Neural progenitor cell (in vitro differentiated cells): ENCODE measurements at regions not wholly inside any gene's neighbourhood (a gene's known extent, or its start where the extent isn't known, plus 50 kb on each side); places are given as distances from the start of the nearest gene placed in this dataset.

Experiments
- EZH2 ChIP-seq: fragments of 200-600 bp; sonication (generic); IDR thresholded peaks from 2 replicates; pipeline ENCODE4 v1.6.1; 2017; ENCODE audit warnings: antibody characterized with exemption, mild to moderate bottlenecking, moderate library complexity
- TF ChIP-seq, protein P1 (sequence below): fragments of 200-600 bp; sonication (generic); IDR thresholded peaks from 2 replicates; pipeline ENCODE4 v1.5.1; 2017; ENCODE audit warnings: antibody characterized with exemption, mild to moderate bottlenecking

GRCh38 chr9:84511651-84512050, 157.9 kb upstream of the NTRK2 start:
- TF ChIP-seq, protein P1, sequence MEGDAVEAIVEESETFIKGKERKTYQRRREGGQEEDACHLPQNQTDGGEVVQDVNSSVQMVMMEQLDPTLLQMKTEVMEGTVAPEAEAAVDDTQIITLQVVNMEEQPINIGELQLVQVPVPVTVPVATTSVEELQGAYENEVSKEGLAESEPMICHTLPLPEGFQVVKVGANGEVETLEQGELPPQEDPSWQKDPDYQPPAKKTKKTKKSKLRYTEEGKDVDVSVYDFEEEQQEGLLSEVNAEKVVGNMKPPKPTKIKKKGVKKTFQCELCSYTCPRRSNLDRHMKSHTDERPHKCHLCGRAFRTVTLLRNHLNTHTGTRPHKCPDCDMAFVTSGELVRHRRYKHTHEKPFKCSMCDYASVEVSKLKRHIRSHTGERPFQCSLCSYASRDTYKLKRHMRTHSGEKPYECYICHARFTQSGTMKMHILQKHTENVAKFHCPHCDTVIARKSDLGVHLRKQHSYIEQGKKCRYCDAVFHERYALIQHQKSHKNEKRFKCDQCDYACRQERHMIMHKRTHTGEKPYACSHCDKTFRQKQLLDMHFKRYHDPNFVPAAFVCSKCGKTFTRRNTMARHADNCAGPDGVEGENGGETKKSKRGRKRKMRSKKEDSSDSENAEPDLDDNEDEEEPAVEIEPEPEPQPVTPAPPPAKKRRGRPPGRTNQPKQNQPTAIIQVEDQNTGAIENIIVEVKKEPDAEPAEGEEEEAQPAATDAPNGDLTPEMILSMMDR = no peak
- TF ChIP-seq EZH2 = no peak
